WTC11 (cell line): ENCODE measurements at regions not wholly inside any gene's neighbourhood (a gene's known extent, or its start where the extent isn't known, plus 50 kb on each side); places are given as distances from the start of the nearest gene placed in this dataset.

Source experiments
- ATAC-seq: fragments of 200-7000 bp; cut with Tn5 transposase; 2 replicates; pipeline ENCODE4 v1.10.0; 2021; ENCODE audit warnings: mild to moderate bottlenecking, moderate library complexity
- CTCF ChIA-PET: fragments of 300-600 bp; sonication (Branson Sonifier 250); formaldehyde crosslinking; loops from one replicate; lab custom pipeline; 2021; ENCODE audit warnings: antibody characterized with exemption; lab: Charles Lee
- POLR2A ChIA-PET: fragments of 350-600 bp; sonication (Branson Sonifier 250); formaldehyde crosslinking; loops from one replicate; lab custom pipeline; 2021; ENCODE audit warnings: antibody characterized with exemption; lab: Charles Lee
- DNase-seq: peaks from one replicate; pipeline ENCODE4 v3.0.0; 2021; ENCODE audit warnings: low spot score
- H3K27ac Mint-ChIP-seq: 2 replicates; pipeline ENCODE4 v1.8.0; 2021; ENCODE audit warnings: mixed read lengths
- H3K27me3 Mint-ChIP-seq: 2 replicates; pipeline ENCODE4 v1.8.0; 2021; ENCODE audit warnings: low read depth, mild to moderate bottlenecking, moderate library complexity, mixed read lengths
- H3K36me3 Mint-ChIP-seq: 2 replicates; pipeline ENCODE4 v1.8.0; 2021; ENCODE audit warnings: mixed read lengths
- H3K4me1 Mint-ChIP-seq: 2 replicates; pipeline ENCODE4 v1.8.0; 2022; ENCODE audit warnings: mixed read lengths
- H3K4me3 Mint-ChIP-seq: 2 replicates; pipeline ENCODE4 v1.8.0; 2021; ENCODE audit warnings: mild to moderate bottlenecking, moderate library complexity, mixed read lengths
- H3K9me3 Mint-ChIP-seq: 2 replicates; pipeline ENCODE4 v1.8.0; 2021; ENCODE audit warnings: mixed read lengths
- ATF1 ChIP-seq: sonication (generic); formaldehyde crosslinking; IDR thresholded peaks from 2 replicates; pipeline ENCODE4 v1.8.1; 2023; ENCODE audit warnings: mild to moderate bottlenecking, moderate library complexity, missing genetic modification reagents
- CBFB ChIP-seq: sonication (generic); formaldehyde crosslinking; IDR thresholded peaks from 2 replicates; pipeline ENCODE4 v1.8.1; 2022; ENCODE audit warnings: mild to moderate bottlenecking, low read depth, missing genetic modification reagents
- FOXK1 ChIP-seq: sonication (generic); formaldehyde crosslinking; IDR thresholded peaks from 2 replicates; pipeline ENCODE4 v1.8.0; 2022; ENCODE audit warnings: mild to moderate bottlenecking, moderate library complexity, missing genetic modification reagents
- JAZF1 ChIP-seq: fragments of 250-450 bp; sonication (Bioruptor Pico); IDR thresholded peaks from 2 replicates; pipeline ENCODE4 v1.9.0; 2021; ENCODE audit warnings: moderate library complexity, mild to moderate bottlenecking, inconsistent platforms
- NFE2L1 ChIP-seq: sonication (generic); formaldehyde crosslinking; IDR thresholded peaks from 2 replicates; pipeline ENCODE4 v1.8.1; 2023; ENCODE audit warnings: missing genetic modification reagents
- NR1H2 ChIP-seq: sonication (generic); formaldehyde crosslinking; IDR thresholded peaks from 2 replicates; pipeline ENCODE4 v1.9.0; 2021; ENCODE audit warnings: mild to moderate bottlenecking, moderate library complexity, missing genetic modification reagents
- NR2C2 ChIP-seq: sonication (generic); formaldehyde crosslinking; IDR thresholded peaks from 2 replicates; pipeline ENCODE4 v1.8.0; 2022; ENCODE audit warnings: mild to moderate bottlenecking, missing genetic modification reagents
- NR3C1 ChIP-seq: sonication (generic); formaldehyde crosslinking; conservative IDR thresholded peaks from 2 replicates; pipeline ENCODE4 v1.8.1; 2023; ENCODE audit warnings: low read depth, mild to moderate bottlenecking, missing genetic modification reagents
- OVOL2 ChIP-seq: fragments of 250-450 bp; sonication (Bioruptor Pico); IDR thresholded peaks from 2 replicates; pipeline ENCODE4 v1.9.0; 2021; ENCODE audit warnings: mild to moderate bottlenecking, borderline replicate concordance
- ZNF219 ChIP-seq: sonication (generic); formaldehyde crosslinking; IDR thresholded peaks from 2 replicates; pipeline ENCODE4 v1.8.0; 2023; ENCODE audit warnings: missing genetic modification reagents, mild to moderate bottlenecking, borderline replicate concordance
- ZNF263 ChIP-seq: sonication (generic); formaldehyde crosslinking; IDR thresholded peaks from 2 replicates; pipeline ENCODE4 v1.8.1; 2022; ENCODE audit warnings: low read depth, mild to moderate bottlenecking, moderate library complexity, missing genetic modification reagents
- ZNF396 ChIP-seq: fragments of 250-450 bp; sonication (Bioruptor Pico); IDR thresholded peaks from 2 replicates; pipeline ENCODE4 v1.8.0; 2021; ENCODE audit warnings: mild to moderate bottlenecking, moderate library complexity, borderline replicate concordance
- ZNF416 ChIP-seq: fragments of 250-450 bp; sonication (Bioruptor Pico); IDR thresholded peaks from 2 replicates; pipeline ENCODE4 v1.9.0; 2021; ENCODE audit warnings: mild to moderate bottlenecking, inconsistent platforms
- ZNF423 ChIP-seq: fragments of 250-450 bp; sonication (Bioruptor Pico); IDR thresholded peaks from 2 replicates; pipeline ENCODE4 v2.1.2; 2022; ENCODE audit warnings: mild to moderate bottlenecking, moderate library complexity
- TF ChIP-seq, protein P1 (sequence below): sonication (generic); formaldehyde crosslinking; IDR thresholded peaks from 2 replicates; pipeline ENCODE4 v1.8.1; 2022; ENCODE audit warnings: mild to moderate bottlenecking, missing genetic modification reagents, moderate library complexity, borderline replicate concordance
- TF ChIP-seq, protein P2 (sequence below): sonication (generic); formaldehyde crosslinking; IDR thresholded peaks from 2 replicates; pipeline ENCODE4 v1.8.1; 2022; ENCODE audit warnings: missing genetic modification reagents, borderline replicate concordance
- TF ChIP-seq, protein P3 (sequence below): sonication (generic); formaldehyde crosslinking; IDR thresholded peaks from 2 replicates; pipeline ENCODE4 v1.8.1; 2023; ENCODE audit warnings: mild to moderate bottlenecking, missing genetic modification reagents, moderate library complexity
- TF ChIP-seq, protein P4 (sequence below): sonication (generic); formaldehyde crosslinking; IDR thresholded peaks from 2 replicates; pipeline ENCODE4 v1.8.0; 2023; ENCODE audit warnings: missing genetic modification reagents, mild to moderate bottlenecking, borderline replicate concordance

DNA sequence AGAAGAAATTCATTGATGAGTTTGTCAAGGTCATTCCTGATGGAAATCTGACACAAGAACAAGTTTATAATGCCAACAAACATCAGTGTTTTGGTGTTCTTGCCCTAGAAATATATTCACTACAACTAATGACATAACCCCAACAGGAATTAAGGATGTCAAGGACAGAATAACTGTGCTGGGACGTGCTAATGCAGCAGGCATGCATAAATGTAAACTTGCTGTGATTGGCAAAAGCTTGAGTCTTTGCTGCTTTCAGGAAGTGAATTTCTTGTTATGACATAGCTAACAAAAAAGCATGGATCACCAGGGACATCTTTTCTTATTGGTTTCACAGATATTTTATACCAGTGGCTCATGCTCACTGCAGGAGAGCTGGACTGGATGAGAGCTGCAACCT lies 144.6 kb downstream of the KCTD12 start (continued):
- TF ChIP-seq, protein P1, sequence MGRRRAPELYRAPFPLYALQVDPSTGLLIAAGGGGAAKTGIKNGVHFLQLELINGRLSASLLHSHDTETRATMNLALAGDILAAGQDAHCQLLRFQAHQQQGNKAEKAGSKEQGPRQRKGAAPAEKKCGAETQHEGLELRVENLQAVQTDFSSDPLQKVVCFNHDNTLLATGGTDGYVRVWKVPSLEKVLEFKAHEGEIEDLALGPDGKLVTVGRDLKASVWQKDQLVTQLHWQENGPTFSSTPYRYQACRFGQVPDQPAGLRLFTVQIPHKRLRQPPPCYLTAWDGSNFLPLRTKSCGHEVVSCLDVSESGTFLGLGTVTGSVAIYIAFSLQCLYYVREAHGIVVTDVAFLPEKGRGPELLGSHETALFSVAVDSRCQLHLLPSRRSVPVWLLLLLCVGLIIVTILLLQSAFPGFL (CRISPR knock-in tag) = no peak
- TF ChIP-seq, protein P2, sequence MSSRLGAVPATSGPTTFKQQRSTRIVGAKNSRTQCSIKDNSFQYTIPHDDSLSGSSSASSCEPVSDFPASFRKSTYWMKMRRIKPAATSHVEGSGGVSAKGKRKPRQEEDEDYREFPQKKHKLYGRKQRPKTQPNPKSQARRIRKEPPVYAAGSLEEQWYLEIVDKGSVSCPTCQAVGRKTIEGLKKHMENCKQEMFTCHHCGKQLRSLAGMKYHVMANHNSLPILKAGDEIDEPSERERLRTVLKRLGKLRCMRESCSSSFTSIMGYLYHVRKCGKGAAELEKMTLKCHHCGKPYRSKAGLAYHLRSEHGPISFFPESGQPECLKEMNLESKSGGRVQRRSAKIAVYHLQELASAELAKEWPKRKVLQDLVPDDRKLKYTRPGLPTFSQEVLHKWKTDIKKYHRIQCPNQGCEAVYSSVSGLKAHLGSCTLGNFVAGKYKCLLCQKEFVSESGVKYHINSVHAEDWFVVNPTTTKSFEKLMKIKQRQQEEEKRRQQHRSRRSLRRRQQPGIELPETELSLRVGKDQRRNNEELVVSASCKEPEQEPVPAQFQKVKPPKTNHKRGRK (CRISPR knock-in tag) = no peak
- TF ChIP-seq ZNF396 (CRISPR knock-in tag) (no peak), CBFB (CRISPR knock-in tag) (no peak), NFE2L1 (CRISPR knock-in tag) (no peak)
- TF ChIP-seq, protein P3, sequence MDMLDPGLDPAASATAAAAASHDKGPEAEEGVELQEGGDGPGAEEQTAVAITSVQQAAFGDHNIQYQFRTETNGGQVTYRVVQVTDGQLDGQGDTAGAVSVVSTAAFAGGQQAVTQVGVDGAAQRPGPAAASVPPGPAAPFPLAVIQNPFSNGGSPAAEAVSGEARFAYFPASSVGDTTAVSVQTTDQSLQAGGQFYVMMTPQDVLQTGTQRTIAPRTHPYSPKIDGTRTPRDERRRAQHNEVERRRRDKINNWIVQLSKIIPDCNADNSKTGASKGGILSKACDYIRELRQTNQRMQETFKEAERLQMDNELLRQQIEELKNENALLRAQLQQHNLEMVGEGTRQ (CRISPR knock-in tag) = no peak

DNA sequence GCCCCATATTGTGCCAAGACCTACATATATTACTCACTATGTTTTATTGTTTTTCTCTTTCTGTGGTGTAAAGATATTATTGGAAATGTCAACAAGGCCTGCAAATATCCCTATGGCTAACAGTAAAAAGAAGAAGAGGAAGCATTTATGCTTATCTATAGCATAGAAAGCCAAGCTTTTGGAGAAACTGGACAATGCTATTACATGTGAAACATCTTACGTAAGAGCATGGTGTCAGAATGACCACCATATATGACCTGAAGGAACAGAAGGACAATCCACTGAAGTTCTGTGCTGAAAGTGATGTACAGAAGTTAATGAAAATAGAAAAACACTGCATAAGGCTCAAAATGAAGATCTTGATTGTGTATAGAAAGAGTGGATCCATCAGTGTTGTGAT lies 145.2 kb downstream of the KCTD12 start:
- DNase-seq (no peak), ATAC-seq (no peak)
- peaks cover 39% of the 10 kb centered on the region for H3K9me3 Mint-ChIP-seq
- H3K36me3 Mint-ChIP-seq = peaks cover 4% of the 10 kb centered on the region; the same call in 1 of the 2 replicates
- peaks cover 14% of the 10 kb centered on the region for H3K4me1 Mint-ChIP-seq
- H3K27me3 Mint-ChIP-seq = no peaks in the 10 kb centered on the region
- H3K27ac Mint-ChIP-seq = no peak overlapping the region
- ChIA-PET CTCF (no interaction called here), POLR2A (no interaction called here)
- TF ChIP-seq, protein P4, sequence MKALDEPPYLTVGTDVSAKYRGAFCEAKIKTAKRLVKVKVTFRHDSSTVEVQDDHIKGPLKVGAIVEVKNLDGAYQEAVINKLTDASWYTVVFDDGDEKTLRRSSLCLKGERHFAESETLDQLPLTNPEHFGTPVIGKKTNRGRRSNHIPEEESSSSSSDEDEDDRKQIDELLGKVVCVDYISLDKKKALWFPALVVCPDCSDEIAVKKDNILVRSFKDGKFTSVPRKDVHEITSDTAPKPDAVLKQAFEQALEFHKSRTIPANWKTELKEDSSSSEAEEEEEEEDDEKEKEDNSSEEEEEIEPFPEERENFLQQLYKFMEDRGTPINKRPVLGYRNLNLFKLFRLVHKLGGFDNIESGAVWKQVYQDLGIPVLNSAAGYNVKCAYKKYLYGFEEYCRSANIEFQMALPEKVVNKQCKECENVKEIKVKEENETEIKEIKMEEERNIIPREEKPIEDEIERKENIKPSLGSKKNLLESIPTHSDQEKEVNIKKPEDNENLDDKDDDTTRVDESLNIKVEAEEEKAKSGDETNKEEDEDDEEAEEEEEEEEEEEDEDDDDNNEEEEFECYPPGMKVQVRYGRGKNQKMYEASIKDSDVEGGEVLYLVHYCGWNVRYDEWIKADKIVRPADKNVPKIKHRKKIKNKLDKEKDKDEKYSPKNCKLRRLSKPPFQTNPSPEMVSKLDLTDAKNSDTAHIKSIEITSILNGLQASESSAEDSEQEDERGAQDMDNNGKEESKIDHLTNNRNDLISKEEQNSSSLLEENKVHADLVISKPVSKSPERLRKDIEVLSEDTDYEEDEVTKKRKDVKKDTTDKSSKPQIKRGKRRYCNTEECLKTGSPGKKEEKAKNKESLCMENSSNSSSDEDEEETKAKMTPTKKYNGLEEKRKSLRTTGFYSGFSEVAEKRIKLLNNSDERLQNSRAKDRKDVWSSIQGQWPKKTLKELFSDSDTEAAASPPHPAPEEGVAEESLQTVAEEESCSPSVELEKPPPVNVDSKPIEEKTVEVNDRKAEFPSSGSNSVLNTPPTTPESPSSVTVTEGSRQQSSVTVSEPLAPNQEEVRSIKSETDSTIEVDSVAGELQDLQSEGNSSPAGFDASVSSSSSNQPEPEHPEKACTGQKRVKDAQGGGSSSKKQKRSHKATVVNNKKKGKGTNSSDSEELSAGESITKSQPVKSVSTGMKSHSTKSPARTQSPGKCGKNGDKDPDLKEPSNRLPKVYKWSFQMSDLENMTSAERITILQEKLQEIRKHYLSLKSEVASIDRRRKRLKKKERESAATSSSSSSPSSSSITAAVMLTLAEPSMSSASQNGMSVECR (CRISPR knock-in tag) = no peak
- TF ChIP-seq ZNF263 (CRISPR knock-in tag) = no peak
- no peak for TF ChIP-seq FOXK1 (CRISPR knock-in tag)
- no peak for TF ChIP-seq ZNF423 (CRISPR knock-in tag)
- no peak for TF ChIP-seq NR3C1 (CRISPR knock-in tag)
- TF ChIP-seq ATF1 = no peak
- TF ChIP-seq JAZF1 (CRISPR knock-in tag) = no peak
- no peak for TF ChIP-seq ZNF416 (CRISPR knock-in tag)
- no peak for TF ChIP-seq NR1H2 (CRISPR knock-in tag)
- no peak for TF ChIP-seq ZNF219 (CRISPR knock-in tag)
- TF ChIP-seq OVOL2 (CRISPR knock-in tag) = no peak
- TF ChIP-seq NR2C2 (CRISPR knock-in tag) = no peak
- no peak overlapping the region for H3K4me3 Mint-ChIP-seq
